Spleen (tissue), 7 donors: ENCODE measurements at regions not wholly inside any gene's neighbourhood (a gene's known extent, or its start where the extent isn't known, plus 50 kb on each side); places are given as distances from the start of the nearest gene placed in this dataset.

Experiments used
- CTCF ChIP-seq, 11 experiments: fragments of 200-600 bp in 7 of 11; fragments of 450-650 bp in 4 of 11; sonication (generic) in 4 of 11; IDR thresholded peaks in 8 of 11; conservative IDR thresholded peaks in 3 of 11; 1 replicate in 7 of 11; 2 replicates in 4 of 11; pipeline versions ENCODE4 v1.4.0 to v1.8.0; 2016 to 2021; ENCODE audit warnings: antibody characterized with exemption in 11 of 11, inconsistent platforms in 4 of 11, mild to moderate bottlenecking in 1 of 11
- POLR2A ChIP-seq, 3 donors: fragments of 450-650 bp; IDR thresholded peaks; one replicate each; pipeline ENCODE4 v1.5.1; 2017; ENCODE audit warnings: antibody characterized with exemption in 3 of 3, mild to moderate bottlenecking in 1 of 3
- donor health status: DM: no; HTN: no; CAD: no; lungs with moderate emphysema.
- donor health status: DM: no; HTN: no; CAD: no.
- donor health status: DM: no; HTN: no; CAD: no.

DNA sequence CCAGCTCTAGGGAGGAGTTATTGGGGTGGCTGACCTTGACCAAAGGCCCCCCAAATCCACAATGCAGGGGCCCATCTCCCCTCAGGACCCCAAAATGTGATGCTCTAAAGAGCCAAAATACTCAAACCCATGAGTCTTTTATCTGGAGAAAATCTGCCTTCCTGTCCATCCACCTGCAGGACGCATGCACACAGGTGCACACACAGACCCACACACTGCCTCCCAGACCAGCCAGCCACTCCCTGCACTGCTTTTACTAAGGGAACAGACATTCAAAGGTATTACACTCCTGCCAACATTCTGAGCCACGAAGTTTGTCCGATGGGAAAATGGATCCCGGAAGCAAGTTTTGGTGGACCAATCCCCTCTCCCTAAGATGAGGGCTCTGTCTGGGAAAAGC lies 76.1 kb upstream of the CDH5 start:
- no peak for TF ChIP-seq POLR2A (IDR thresholded peaks at IDR 0.05)
- TF ChIP-seq CTCF (IDR thresholded peaks at IDR 0.05 in 8 of 11, conservative IDR thresholded peaks at IDR 0.05 in 3 of 11): no peak
